ENCODE measurements at regions not wholly inside any gene's neighbourhood (a gene's known extent, or its start where the extent isn't known, plus 50 kb on each side); places are given as distances from the start of the nearest gene placed in this dataset.

DNA sequence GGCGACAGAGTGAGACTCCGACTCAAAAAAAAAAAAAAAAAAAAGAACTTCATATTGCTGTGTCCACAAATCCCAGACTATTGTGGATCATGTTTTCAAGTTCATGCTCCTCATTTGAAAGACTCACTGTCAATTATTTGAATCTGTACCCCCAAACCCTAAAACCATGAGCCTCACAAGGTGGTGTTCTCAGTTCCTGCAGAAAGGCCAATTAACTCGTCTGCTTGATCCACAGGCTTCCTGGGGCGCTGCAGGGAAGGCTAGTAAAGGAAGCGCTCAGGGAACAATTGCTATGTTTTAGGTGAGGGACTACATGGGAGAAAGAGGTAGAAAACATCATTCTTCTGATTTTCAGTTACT is 396.8 kb upstream of the NETO1 start:
- DNase-seq, result no peak
- Mint-ChIP-seq H3K4me1 (ENCODE audit: low read depth) (no peaks in the 10 kb centered on the region), H3K27me3 (ENCODE audit: insufficient read depth) (no peaks in the 10 kb centered on the region; the same call in 1 of the 2 replicates), H3K27ac (no peak overlapping the region), H3K4me3 (no peak overlapping the region), H3K36me3 (ENCODE audit: low read depth) (no peaks in the 10 kb centered on the region), H3K9me3 (no peaks in the 10 kb centered on the region)
- TF ChIP-seq, protein P1, sequence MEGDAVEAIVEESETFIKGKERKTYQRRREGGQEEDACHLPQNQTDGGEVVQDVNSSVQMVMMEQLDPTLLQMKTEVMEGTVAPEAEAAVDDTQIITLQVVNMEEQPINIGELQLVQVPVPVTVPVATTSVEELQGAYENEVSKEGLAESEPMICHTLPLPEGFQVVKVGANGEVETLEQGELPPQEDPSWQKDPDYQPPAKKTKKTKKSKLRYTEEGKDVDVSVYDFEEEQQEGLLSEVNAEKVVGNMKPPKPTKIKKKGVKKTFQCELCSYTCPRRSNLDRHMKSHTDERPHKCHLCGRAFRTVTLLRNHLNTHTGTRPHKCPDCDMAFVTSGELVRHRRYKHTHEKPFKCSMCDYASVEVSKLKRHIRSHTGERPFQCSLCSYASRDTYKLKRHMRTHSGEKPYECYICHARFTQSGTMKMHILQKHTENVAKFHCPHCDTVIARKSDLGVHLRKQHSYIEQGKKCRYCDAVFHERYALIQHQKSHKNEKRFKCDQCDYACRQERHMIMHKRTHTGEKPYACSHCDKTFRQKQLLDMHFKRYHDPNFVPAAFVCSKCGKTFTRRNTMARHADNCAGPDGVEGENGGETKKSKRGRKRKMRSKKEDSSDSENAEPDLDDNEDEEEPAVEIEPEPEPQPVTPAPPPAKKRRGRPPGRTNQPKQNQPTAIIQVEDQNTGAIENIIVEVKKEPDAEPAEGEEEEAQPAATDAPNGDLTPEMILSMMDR (IDR thresholded peaks at IDR 0.05), result no peak

DNA sequence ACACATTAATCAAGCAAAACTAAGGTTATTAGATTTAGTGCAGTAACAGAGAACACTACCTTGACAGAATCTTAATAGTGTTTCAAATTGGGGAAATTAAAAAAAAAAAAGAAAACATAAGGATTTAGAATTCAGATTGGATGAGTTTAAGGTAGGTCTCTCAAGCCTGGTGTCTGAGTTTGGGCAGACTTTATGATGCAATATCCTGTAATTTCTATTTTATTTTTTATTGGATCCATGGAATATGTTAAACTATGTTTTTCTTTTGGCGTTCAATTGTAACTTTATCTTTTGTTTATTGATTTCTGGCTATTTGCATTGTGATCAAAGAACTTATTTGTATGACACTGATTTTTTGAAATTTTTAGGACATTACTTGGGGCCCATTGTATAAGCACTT is 394.1 kb upstream of the NETO1 start:
- Mint-ChIP-seq H3K9me3 (no peaks in the 10 kb centered on the region), H3K4me3 (no peak overlapping the region), H3K4me1 (ENCODE audit: low read depth) (no peaks in the 10 kb centered on the region), H3K36me3 (ENCODE audit: low read depth) (no peaks in the 10 kb centered on the region), H3K27me3 (ENCODE audit: insufficient read depth) (no peaks in the 10 kb centered on the region; the same call in 1 of the 2 replicates), H3K27ac (no peak overlapping the region)
- TF ChIP-seq, protein P1 (IDR thresholded peaks at IDR 0.05), result no peak
- DNase-seq, result no peak

DNA sequence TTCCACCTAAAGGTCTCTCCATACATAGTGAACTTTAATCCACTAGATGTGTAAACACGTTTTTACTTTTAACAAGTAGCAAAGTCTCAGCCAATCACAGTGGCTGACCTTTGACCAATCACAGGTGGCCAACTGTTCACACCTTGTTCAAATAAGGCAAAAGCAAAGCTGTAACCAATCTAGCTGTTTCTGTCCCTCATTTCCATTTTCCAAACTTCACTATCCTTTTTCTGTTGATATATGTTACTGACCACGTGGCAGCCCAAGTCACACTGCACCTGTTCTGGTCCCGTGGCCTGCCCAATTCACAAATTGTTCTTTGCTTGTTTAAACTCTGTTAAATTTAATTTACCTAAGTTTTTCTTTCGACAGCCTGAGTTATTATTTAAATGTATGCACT is 393.5 kb upstream of the NETO1 start:
- TF ChIP-seq, protein P1 (IDR thresholded peaks at IDR 0.05), result no peak
- DNase-seq, result no peak
- no peaks in the 10 kb centered on the region for H3K36me3 Mint-ChIP-seq (ENCODE audit: low read depth)
- H3K27ac Mint-ChIP-seq, result no peak overlapping the region
- H3K4me3 Mint-ChIP-seq, result no peak overlapping the region
- no peaks in the 10 kb centered on the region for H3K4me1 Mint-ChIP-seq (ENCODE audit: low read depth)
- no peaks in the 10 kb centered on the region; the same call in 1 of the 2 replicates for H3K27me3 Mint-ChIP-seq (ENCODE audit: insufficient read depth)
- H3K9me3 Mint-ChIP-seq, result no peaks in the 10 kb centered on the region

DNA sequence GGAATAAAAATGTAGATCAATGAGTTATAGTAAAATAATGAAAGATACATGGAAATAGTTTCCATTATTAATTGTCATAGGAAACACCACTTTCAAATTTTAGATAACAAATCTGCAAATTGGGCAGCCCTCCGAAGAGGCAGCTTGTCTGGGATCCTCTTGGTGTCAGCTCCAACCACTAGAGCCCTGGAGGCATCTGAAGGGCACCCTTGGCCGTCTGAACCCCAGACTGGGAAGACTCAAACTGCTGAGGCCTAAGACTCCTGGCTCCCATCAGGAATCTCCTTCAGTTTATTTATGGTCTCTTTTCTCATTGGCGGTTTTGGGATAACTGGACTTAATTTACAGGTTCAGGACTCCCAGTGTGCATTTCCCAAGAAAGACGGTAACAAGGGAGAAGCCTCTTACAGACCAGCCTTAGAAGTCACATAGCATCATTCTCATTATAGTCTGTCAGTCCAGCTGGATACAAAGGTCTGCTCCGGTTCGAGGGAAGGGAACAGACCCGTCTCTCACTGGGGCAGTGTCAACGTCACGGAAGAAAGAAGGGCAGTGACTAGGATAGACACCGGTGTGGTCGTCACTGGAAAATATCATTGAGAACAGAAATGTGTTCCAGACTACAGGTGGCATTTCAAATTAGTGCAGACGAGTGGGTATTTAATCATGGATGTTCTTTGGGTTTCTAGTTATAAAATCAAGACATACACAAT is 390.7 kb upstream of the NETO1 start:
- TF ChIP-seq, protein P1 (IDR thresholded peaks at IDR 0.05), result no peak
- Mint-ChIP-seq H3K4me3 (no peak overlapping the region), H3K36me3 (ENCODE audit: low read depth) (no peaks in the 10 kb centered on the region), H3K9me3 (no peaks in the 10 kb centered on the region), H3K27me3 (ENCODE audit: insufficient read depth) (no peaks in the 10 kb centered on the region), H3K27ac (no peak overlapping the region), H3K4me1 (ENCODE audit: low read depth) (no peaks in the 10 kb centered on the region)
- DNase-seq, result no peak

DNA sequence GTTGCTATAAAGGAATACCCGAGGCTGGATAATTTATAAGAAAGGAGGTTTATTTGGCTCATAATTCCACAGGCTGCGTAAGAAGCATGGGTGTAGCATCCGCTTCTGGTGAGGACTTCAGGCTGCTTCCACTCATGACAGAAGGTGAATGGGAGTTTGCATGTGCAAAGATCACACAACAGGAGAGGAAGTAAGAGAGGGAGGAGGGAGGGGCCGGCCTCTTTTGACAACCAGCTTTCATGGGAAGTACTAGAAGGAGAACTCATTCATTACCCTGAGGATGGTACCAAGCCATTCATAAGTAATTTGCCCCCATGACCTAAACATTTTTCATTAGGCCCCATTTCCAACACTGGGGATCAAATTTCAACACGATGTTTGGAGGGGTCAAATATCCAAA is 386.8 kb upstream of the NETO1 start:
- Mint-ChIP-seq H3K27ac (no peak overlapping the region), H3K4me3 (no peak overlapping the region), H3K27me3 (ENCODE audit: insufficient read depth) (no peaks in the 10 kb centered on the region), H3K36me3 (ENCODE audit: low read depth) (no peaks in the 10 kb centered on the region), H3K9me3 (no peaks in the 10 kb centered on the region), H3K4me1 (ENCODE audit: low read depth) (no peaks in the 10 kb centered on the region)
- DNase-seq, result no peak
- TF ChIP-seq, protein P1 (IDR thresholded peaks at IDR 0.05), result no peak

Data from HFFc6 (cell line).